ENCODE measurements at regions not wholly inside any gene's neighbourhood (a gene's known extent, or its start where the extent isn't known, plus 50 kb on each side); places are given as distances from the start of the nearest gene placed in this dataset.

GRCh38 chr3:1805331-1805730 is 293.3 kb upstream of the CNTN4 start:
- Histone ChIP-seq H3K27ac (ENCODE audit: low read depth, low read length, poor library complexity, severe bottlenecking) (no peak overlapping the region), H3K4me3 (ENCODE audit: low read depth, low read length, poor library complexity, severe bottlenecking) (no peak overlapping the region), H3K4me1 (ENCODE audit: insufficient read depth, low read length, poor library complexity, severe bottlenecking) (no peaks in the 10 kb centered on the region), H3K36me3 (ENCODE audit: insufficient read depth, low read length, poor library complexity, severe bottlenecking) (no peaks in the 10 kb centered on the region), H3K9me3 (ENCODE audit: low read depth, low read length, poor library complexity, severe bottlenecking) (peaks cover 14% of the 10 kb centered on the region), H3K27me3 (replicated peaks; ENCODE audit: insufficient read depth, low read depth, low read length, poor library complexity) (no peaks in the 10 kb centered on the region)
- DNase-seq (ENCODE audit: low spot score), result no peak
- ChIA-PET CTCF (no interaction called here), POLR2A (ENCODE audit: low non-redundant PET) (no interaction called here)
- intact Hi-C loops (cut with micrococcal nuclease; ENCODE audit: unreplicated experiment), result no loop called here
- BruUV-seq (replicated peaks), result no TSS peak
- TF ChIP-seq, protein P1, sequence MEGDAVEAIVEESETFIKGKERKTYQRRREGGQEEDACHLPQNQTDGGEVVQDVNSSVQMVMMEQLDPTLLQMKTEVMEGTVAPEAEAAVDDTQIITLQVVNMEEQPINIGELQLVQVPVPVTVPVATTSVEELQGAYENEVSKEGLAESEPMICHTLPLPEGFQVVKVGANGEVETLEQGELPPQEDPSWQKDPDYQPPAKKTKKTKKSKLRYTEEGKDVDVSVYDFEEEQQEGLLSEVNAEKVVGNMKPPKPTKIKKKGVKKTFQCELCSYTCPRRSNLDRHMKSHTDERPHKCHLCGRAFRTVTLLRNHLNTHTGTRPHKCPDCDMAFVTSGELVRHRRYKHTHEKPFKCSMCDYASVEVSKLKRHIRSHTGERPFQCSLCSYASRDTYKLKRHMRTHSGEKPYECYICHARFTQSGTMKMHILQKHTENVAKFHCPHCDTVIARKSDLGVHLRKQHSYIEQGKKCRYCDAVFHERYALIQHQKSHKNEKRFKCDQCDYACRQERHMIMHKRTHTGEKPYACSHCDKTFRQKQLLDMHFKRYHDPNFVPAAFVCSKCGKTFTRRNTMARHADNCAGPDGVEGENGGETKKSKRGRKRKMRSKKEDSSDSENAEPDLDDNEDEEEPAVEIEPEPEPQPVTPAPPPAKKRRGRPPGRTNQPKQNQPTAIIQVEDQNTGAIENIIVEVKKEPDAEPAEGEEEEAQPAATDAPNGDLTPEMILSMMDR (conservative IDR thresholded peaks at IDR 0.05; ENCODE audit: low read depth, low read length), result no peak
- TF ChIP-seq EZH2 (IDR thresholded peaks at IDR 0.05; ENCODE audit: borderline replicate concordance, low read depth, low read length, poor library complexity, severe bottlenecking), result no peak

DNA sequence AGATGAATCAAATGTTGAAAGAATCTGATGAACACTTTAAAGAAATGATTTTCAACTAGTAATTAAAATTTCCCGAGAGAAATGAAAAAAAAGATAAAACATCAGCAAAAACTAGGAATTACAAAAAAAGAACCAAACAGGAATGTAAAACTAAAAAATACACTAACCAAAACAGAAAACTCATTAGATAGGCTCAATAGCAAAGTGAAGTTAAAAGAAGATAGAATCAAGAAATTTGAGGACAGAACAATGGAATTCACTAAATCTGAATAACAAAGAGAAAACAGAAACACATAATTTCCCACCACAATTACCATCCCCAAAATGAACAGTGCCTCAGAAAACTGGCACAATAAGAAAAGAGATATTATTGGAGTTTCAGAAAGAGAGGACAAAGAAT is 290.1 kb upstream of the CNTN4 start:
- no peak for DNase-seq (ENCODE audit: low spot score)
- ChIA-PET CTCF (no interaction called here), POLR2A (ENCODE audit: low non-redundant PET) (no interaction called here)
- H3K27ac ChIP-seq (ENCODE audit: low read depth, low read length, poor library complexity, severe bottlenecking), result no peak overlapping the region
- H3K36me3 ChIP-seq (ENCODE audit: insufficient read depth, low read length, poor library complexity, severe bottlenecking), result no peaks in the 10 kb centered on the region
- no peaks in the 10 kb centered on the region for H3K27me3 ChIP-seq (replicated peaks; ENCODE audit: insufficient read depth, low read depth, low read length, poor library complexity)
- H3K4me1 ChIP-seq (ENCODE audit: insufficient read depth, low read length, poor library complexity, severe bottlenecking), result no peaks in the 10 kb centered on the region
- H3K9me3 ChIP-seq (ENCODE audit: low read depth, low read length, poor library complexity, severe bottlenecking), result peaks cover 10% of the 10 kb centered on the region
- BruUV-seq (replicated peaks), result no TSS peak
- intact Hi-C loops (cut with micrococcal nuclease; ENCODE audit: unreplicated experiment), result no loop called here
- TF ChIP-seq, protein P1 (conservative IDR thresholded peaks at IDR 0.05; ENCODE audit: low read depth, low read length), result no peak
- TF ChIP-seq EZH2 (IDR thresholded peaks at IDR 0.05; ENCODE audit: borderline replicate concordance, low read depth, low read length, poor library complexity, severe bottlenecking), result no peak
- no peak overlapping the region for H3K4me3 ChIP-seq (ENCODE audit: low read depth, low read length, poor library complexity, severe bottlenecking)

DNA sequence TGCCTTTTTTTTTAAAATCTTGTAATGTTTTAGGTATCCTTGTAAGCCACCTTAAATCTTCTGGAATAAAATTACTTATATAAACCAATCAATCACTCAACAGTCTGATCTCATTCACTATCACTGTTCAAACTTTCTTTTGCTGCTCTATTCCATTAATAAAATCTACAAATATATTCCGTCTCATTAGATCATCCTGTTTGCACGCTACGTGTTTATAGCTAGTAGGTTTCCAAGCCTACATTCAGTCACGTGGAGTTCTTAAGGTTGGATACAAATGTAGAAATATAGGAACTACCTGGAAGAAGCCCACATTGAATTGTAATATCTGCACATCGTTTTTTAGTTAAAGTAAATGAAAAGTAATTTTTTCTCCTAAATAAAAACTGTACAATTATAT is 274.8 kb upstream of the CNTN4 start:
- no peaks in the 10 kb centered on the region for H3K36me3 ChIP-seq (ENCODE audit: insufficient read depth, low read length, poor library complexity, severe bottlenecking)
- TF ChIP-seq EZH2 (IDR thresholded peaks at IDR 0.05; ENCODE audit: borderline replicate concordance, low read depth, low read length, poor library complexity, severe bottlenecking), result no peak
- TF ChIP-seq, protein P1 (conservative IDR thresholded peaks at IDR 0.05; ENCODE audit: low read depth, low read length), result no peak
- H3K4me3 ChIP-seq (ENCODE audit: low read depth, low read length, poor library complexity, severe bottlenecking), result no peak overlapping the region
- ChIA-PET CTCF (no interaction called here), POLR2A (ENCODE audit: low non-redundant PET) (no interaction called here)
- no peak for DNase-seq (ENCODE audit: low spot score)
- no peaks in the 10 kb centered on the region for H3K27me3 ChIP-seq (replicated peaks; ENCODE audit: insufficient read depth, low read depth, low read length, poor library complexity)
- H3K27ac ChIP-seq (ENCODE audit: low read depth, low read length, poor library complexity, severe bottlenecking), result no peak overlapping the region
- no peaks in the 10 kb centered on the region for H3K9me3 ChIP-seq (ENCODE audit: low read depth, low read length, poor library complexity, severe bottlenecking)
- intact Hi-C loops (cut with micrococcal nuclease; ENCODE audit: unreplicated experiment), result no loop called here
- H3K4me1 ChIP-seq (ENCODE audit: insufficient read depth, low read length, poor library complexity, severe bottlenecking), result no peaks in the 10 kb centered on the region
- BruUV-seq (replicated peaks), result no TSS peak

Measured in A673 (cell line).